Psoas muscle (tissue), 7 donors: ENCODE measurements at regions not wholly inside any gene's neighbourhood (a gene's known extent, or its start where the extent isn't known, plus 50 kb on each side); places are given as distances from the start of the nearest gene placed in this dataset.

Source experiments
- ATAC-seq, 4 donors: fragments of 200-7000 bp; cut with Tn5 transposase; one replicate each; pipeline ENCODE4 v1.9.1; 2020; ENCODE audit warnings: moderate library complexity in 3 of 4, mild to moderate bottlenecking in 2 of 4
- DNase-seq, 2 donors: peaks; one replicate each; pipeline ENCODE4 v3.0.0-alpha.2; 2020
- H3K27ac ChIP-seq: fragments of 200-600 bp; one replicate; pipeline ENCODE4 v1.8.0; 2022
- H3K27me3 ChIP-seq, 3 donors: fragments of 200-600 bp in 1 of 3; one replicate each; pipeline versions ENCODE4 v1.6.1 to v1.8.0; 2013 to 2022; ENCODE audit warnings: low read length in 2 of 3, mild to moderate bottlenecking in 2 of 3, moderate library complexity in 1 of 3; ENCODE audit not compliant: insufficient read depth in 3 of 3
- H3K36me3 ChIP-seq, 2 donors: fragments of 200-600 bp in 1 of 2; one replicate each; pipeline versions ENCODE4 v1.6.1 to v1.8.0; 2013 to 2022; ENCODE audit warnings: low read depth in 1 of 2, mild to moderate bottlenecking in 1 of 2, moderate library complexity in 1 of 2; ENCODE audit not compliant: insufficient read depth in 1 of 2
- H3K4me1 ChIP-seq: fragments of 200-600 bp; one replicate; pipeline ENCODE4 v1.8.0; 2022
- H3K4me3 ChIP-seq: fragments of 200-600 bp; one replicate; pipeline ENCODE4 v1.8.0; 2022; ENCODE audit warnings: mild to moderate bottlenecking
- H3K9me3 ChIP-seq: fragments of 200-600 bp; one replicate; pipeline ENCODE4 v1.8.0; 2022
- CTCF ChIP-seq: fragments of 200-600 bp; IDR thresholded peaks from one replicate; pipeline ENCODE4 v1.8.0; 2022; ENCODE audit warnings: antibody characterized with exemption
- WGBS, 3 donors: extraction: QIAGEN DNeasy Blood & Tissue Kit; methylation state at CpG; one replicate each; pipeline versions ENCODE4 v1.1.6 to v1.1.7; 2013; 5-methylcytosine and 5-hydroxymethylcytosine counted together
- intact Hi-C, 2 donors: fragments of 100-400 bp; cut with DNase I; formaldehyde crosslinking; loops; one replicate each; pipeline versions ENCODE4 v1.11.0 to v1.14.2; 2022
- donor health status: healthy with polysubstance abuse.
- donor health status: DM: no; HTN: no; CAD: no; lungs with moderate emphysema.
- donor health status: Bipolar disorder and iron deficiency.
- donor health status: healthy.
- donor health status: DM: yes; HTN: yes; CAD: no.
- donor health status: DM: no; HTN: no; CAD: no.
- donor health status: DM: yes; HTN: yes; CAD: no.

- WGBS, 3 donors: 32 to 46% (median 36%) methylated on average over 2 of the region's 2 CpGs
- TF ChIP-seq CTCF: no peak
- H3K4me3 ChIP-seq: no peak overlapping the region
- H3K27ac ChIP-seq: no peak overlapping the region
- no peaks in the 10 kb centered on the region for H3K4me1 ChIP-seq
- intact Hi-C loops: no loop called here
- DNase-seq: no peak
- no peaks in the 10 kb centered on the region for H3K9me3 ChIP-seq
- H3K27me3 ChIP-seq: no peaks in the 10 kb centered on the region
- no peaks in the 10 kb centered on the region for H3K36me3 ChIP-seq
- ATAC-seq: no peak
Observed at GRCh38 chr6:78578430-78578829, 288.9 kb upstream of the IRAK1BP1 start.

- Histone ChIP-seq H3K27me3 (no peaks in the 10 kb centered on the region), H3K27ac (no peak overlapping the region), H3K9me3 (no peaks in the 10 kb centered on the region), H3K36me3 (no peaks in the 10 kb centered on the region), H3K4me1 (no peaks in the 10 kb centered on the region), H3K4me3 (no peak overlapping the region)
- DNase-seq (no peak), ATAC-seq (no peak)
- intact Hi-C loops: no loop called here
- no peak for TF ChIP-seq CTCF
- WGBS, 3 donors: 49 to 86% (median 70%) methylated on average over 2 of the region's 2 CpGs
Observed at GRCh38 chr6:78580923-78581322, 286.4 kb upstream of the IRAK1BP1 start.

- 79 to 86% (median 84%) methylated on average over 3 of the region's 3 CpGs for WGBS, 3 donors
- no peaks in the 10 kb centered on the region for H3K4me1 ChIP-seq
- H3K27me3 ChIP-seq: no peaks in the 10 kb centered on the region
- intact Hi-C loops: no loop called here
- no peaks in the 10 kb centered on the region for H3K36me3 ChIP-seq
- no peaks in the 10 kb centered on the region for H3K9me3 ChIP-seq
- no peak for DNase-seq
- ATAC-seq: no peak
- TF ChIP-seq CTCF: no peak
- no peak overlapping the region for H3K27ac ChIP-seq
- no peak overlapping the region for H3K4me3 ChIP-seq
Observed at GRCh38 chr6:78583079-78583478, 284.3 kb upstream of the IRAK1BP1 start.

GRCh38 chr6:78589436-78589835 lies 277.9 kb upstream of the IRAK1BP1 start:
- ATAC-seq: no peak
- Histone ChIP-seq H3K9me3 (no peaks in the 10 kb centered on the region), H3K4me3 (no peak overlapping the region), H3K36me3 (no peaks in the 10 kb centered on the region), H3K27me3 (no peaks in the 10 kb centered on the region), H3K27ac (no peak overlapping the region), H3K4me1 (no peaks in the 10 kb centered on the region)
- intact Hi-C loops: no loop called here
- DNase-seq: no peak
- TF ChIP-seq CTCF: no peak
- 35 to 39% (median 39%) methylated on average over 1 of the region's 1 CpG for WGBS, 3 donors

GRCh38 chr6:78593898-78594667 lies 273.3 kb upstream of the IRAK1BP1 start:
- no peak for ATAC-seq
- Histone ChIP-seq H3K36me3 (no peaks in the 10 kb centered on the region), H3K9me3 (no peaks in the 10 kb centered on the region), H3K4me3 (no peak overlapping the region), H3K27me3 (no peaks in the 10 kb centered on the region), H3K27ac (no peak overlapping the region), H3K4me1 (no peaks in the 10 kb centered on the region)
- DNase-seq: no peak
- intact Hi-C loops: no loop called here
- WGBS, 3 donors: 82 to 86% (median 82%) methylated on average over 5 of the region's 5 CpGs
- TF ChIP-seq CTCF: no peak
